ENCODE measurements at regions not wholly inside any gene's neighbourhood (a gene's known extent, or its start where the extent isn't known, plus 50 kb on each side); places are given as distances from the start of the nearest gene placed in this dataset.

DNA sequence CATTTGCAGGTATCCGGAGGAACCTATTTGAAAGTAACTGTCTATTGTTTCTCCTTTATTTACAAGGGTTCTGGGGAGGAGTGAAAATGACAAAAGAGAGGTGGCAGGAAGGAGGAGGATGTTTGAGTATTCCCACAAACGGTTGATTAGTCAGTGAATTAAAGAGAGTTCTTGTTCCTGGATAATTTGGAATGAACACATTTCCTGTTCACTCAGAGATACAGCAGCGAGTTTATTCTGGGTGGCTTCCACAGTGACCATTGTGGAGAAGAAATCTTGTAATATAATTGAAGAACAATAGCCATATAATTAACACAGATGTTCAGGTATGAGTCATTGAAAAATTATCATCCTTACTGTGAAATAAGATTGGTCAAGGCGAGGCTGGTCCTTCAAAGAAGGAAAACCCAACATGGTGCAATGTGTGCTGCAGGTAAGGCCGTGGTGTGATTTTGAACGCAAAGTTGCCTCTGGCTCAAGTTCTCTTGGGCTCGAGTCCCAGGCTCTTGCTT lies 77.3 kb downstream of the NFKBIZ start:
- TF ChIP-seq RAD21 (conservative IDR thresholded peaks at IDR 0.05): no peak
- TF ChIP-seq, protein P1, sequence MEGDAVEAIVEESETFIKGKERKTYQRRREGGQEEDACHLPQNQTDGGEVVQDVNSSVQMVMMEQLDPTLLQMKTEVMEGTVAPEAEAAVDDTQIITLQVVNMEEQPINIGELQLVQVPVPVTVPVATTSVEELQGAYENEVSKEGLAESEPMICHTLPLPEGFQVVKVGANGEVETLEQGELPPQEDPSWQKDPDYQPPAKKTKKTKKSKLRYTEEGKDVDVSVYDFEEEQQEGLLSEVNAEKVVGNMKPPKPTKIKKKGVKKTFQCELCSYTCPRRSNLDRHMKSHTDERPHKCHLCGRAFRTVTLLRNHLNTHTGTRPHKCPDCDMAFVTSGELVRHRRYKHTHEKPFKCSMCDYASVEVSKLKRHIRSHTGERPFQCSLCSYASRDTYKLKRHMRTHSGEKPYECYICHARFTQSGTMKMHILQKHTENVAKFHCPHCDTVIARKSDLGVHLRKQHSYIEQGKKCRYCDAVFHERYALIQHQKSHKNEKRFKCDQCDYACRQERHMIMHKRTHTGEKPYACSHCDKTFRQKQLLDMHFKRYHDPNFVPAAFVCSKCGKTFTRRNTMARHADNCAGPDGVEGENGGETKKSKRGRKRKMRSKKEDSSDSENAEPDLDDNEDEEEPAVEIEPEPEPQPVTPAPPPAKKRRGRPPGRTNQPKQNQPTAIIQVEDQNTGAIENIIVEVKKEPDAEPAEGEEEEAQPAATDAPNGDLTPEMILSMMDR (IDR thresholded peaks at IDR 0.05; ENCODE audit: poor library complexity, severe bottlenecking): no peak
